ENCODE measurements at regions not wholly inside any gene's neighbourhood (a gene's known extent, or its start where the extent isn't known, plus 50 kb on each side); places are given as distances from the start of the nearest gene placed in this dataset.

DNA sequence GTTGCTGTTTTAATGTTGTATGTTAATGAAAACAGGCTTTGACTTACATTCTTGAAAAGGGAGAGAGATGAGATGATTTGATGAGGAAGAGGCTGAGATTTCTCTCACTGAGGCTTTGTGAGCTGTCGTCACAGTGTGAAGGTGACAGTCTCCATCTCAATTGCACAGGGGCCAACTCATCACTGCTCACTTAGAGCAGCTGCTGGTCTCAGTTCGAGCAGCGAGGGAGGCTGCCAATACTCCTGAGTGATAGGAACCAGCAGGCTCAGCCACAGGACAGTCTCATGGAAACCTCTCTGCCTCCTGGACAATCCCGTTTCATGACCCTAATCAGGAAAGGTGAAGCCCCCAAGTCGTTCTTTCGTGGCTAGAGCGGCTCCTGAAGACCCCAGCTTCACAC lies 170.7 kb upstream of the SOX11 start:
- TF ChIP-seq EZH2 (IDR thresholded peaks at IDR 0.05) (no peak), POLR2AphosphoS5 (IDR thresholded peaks at IDR 0.05; ENCODE audit: borderline replicate concordance, low read depth, low read length) (no peak)
